ENCODE measurements at regions not wholly inside any gene's neighbourhood (a gene's known extent, or its start where the extent isn't known, plus 50 kb on each side); places are given as distances from the start of the nearest gene placed in this dataset.
"Not testable (repeated sequence)": the region's sequence is repeated elsewhere in the genome, so short reads cannot be mapped to it uniquely, and the experiment has no call there.

DNA sequence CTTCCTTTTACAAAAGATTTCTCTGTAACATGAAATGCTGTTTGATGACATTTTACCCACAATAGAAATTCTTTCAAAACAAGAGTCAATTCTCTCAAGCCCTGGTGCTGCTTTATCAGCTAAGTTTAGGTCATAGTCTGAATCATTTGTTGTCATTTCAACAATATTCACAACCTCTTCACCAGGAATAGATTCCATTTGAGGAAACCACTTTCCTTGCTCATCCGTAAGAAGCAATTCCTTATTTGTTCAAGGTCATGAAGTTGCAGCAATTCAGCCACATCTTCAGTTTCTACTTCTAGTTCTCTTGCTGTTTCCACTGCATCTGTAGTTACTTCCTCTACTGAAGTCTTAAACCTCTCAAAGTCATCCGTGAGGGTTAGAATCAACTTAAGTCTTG is 315.3 kb downstream of the TYW1 start:
- no peaks in the 10 kb centered on the region for H3K4me1 ChIP-seq
- peaks cover 94% of the 10 kb centered on the region for H3K36me3 ChIP-seq
- H3K9me3 ChIP-seq = no peaks in the 10 kb centered on the region
- H3K4me3 ChIP-seq = no peak overlapping the region
- DNase-seq (no peak), ATAC-seq (no peak)
- no peak overlapping the region for H3K27ac ChIP-seq
- intact Hi-C loops (cut with DNase I) = no loop called here
- TF ChIP-seq, protein P1, sequence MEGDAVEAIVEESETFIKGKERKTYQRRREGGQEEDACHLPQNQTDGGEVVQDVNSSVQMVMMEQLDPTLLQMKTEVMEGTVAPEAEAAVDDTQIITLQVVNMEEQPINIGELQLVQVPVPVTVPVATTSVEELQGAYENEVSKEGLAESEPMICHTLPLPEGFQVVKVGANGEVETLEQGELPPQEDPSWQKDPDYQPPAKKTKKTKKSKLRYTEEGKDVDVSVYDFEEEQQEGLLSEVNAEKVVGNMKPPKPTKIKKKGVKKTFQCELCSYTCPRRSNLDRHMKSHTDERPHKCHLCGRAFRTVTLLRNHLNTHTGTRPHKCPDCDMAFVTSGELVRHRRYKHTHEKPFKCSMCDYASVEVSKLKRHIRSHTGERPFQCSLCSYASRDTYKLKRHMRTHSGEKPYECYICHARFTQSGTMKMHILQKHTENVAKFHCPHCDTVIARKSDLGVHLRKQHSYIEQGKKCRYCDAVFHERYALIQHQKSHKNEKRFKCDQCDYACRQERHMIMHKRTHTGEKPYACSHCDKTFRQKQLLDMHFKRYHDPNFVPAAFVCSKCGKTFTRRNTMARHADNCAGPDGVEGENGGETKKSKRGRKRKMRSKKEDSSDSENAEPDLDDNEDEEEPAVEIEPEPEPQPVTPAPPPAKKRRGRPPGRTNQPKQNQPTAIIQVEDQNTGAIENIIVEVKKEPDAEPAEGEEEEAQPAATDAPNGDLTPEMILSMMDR (IDR thresholded peaks at IDR 0.05) = no peak
- no peaks in the 10 kb centered on the region for H3K27me3 ChIP-seq (ENCODE audit: low read depth)

DNA sequence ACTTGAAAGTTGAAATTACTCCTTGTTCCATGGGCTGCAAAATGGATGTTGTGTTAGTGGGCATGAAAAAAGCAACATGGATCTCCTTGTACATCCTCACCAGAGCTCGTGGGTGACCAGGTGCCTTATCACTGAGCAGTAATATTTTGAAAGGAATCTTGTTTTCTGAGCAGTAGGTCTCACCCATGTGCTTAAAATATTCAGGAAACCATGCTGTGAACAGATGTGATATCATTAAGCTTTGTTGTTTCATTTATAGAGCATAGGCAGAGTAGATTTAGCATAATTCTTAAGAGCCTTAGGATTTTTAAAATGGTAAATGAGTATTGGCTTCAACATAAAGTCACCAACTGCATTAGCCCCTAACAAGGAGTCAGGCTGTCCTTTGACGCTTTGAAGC is 316.6 kb downstream of the TYW1 start:
- no peak overlapping the region for H3K4me3 ChIP-seq
- TF ChIP-seq, protein P1 (IDR thresholded peaks at IDR 0.05) = no peak
- H3K4me1 ChIP-seq = no peaks in the 10 kb centered on the region
- H3K27ac ChIP-seq = no peak overlapping the region
- DNase-seq = no peak
- intact Hi-C loops (cut with DNase I) = no loop called here
- peaks cover 94% of the 10 kb centered on the region for H3K36me3 ChIP-seq
- ATAC-seq = no peak
- H3K9me3 ChIP-seq = no peaks in the 10 kb centered on the region
- no peaks in the 10 kb centered on the region for H3K27me3 ChIP-seq (ENCODE audit: low read depth)

DNA sequence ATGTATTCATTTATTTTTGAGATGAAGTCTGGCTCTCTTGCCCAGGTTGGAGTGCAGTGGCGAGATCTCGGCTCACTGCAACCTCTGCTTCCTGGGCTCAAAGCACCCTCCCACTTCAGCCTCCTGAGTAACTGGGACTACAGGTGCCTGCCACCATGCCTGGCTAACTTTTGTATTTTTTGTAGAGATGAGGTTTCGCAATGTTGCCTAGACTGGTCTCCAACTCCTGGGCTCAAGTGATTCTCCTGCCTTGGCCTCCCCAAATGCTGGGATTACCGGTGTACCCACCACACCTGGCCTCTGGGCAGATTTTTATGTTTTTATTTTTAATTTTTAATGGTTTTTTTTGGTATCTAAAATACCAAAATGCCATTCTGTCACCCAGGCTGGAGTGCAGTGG is 320.3 kb downstream of the TYW1 start:
- DNase-seq; ATAC-seq; H3K9me3 ChIP-seq; H3K4me1 ChIP-seq; H3K27ac ChIP-seq; H3K27me3 ChIP-seq (ENCODE audit: low read depth); H3K4me3 ChIP-seq; intact Hi-C loops (cut with DNase I): not testable (repeated sequence)
- H3K36me3 ChIP-seq = peaks cover 82% of the 10 kb centered on the region

DNA sequence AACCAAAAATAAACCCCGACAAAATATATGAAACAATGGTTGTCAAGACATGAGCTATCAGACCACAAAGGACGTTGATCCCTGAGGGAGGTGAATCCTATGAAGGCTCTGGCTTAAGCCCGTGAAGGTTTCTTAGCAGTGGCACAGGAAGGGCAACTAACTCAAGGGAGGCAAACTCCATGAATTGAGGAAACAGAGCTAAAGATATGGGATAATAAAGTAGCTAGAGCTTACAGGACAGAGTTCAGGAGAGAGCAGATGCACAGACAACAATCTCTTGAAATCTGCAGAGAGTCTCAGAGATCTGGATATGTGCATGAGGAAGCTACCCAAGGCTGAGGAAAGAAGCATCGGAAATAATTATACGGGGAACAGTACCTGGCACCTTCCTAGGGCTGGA is 331.6 kb downstream of the TYW1 start:
- intact Hi-C loops (cut with DNase I); ATAC-seq; H3K27me3 ChIP-seq (ENCODE audit: low read depth); H3K9me3 ChIP-seq; H3K36me3 ChIP-seq; H3K27ac ChIP-seq; H3K4me1 ChIP-seq; DNase-seq; H3K4me3 ChIP-seq: not testable (repeated sequence)

DNA sequence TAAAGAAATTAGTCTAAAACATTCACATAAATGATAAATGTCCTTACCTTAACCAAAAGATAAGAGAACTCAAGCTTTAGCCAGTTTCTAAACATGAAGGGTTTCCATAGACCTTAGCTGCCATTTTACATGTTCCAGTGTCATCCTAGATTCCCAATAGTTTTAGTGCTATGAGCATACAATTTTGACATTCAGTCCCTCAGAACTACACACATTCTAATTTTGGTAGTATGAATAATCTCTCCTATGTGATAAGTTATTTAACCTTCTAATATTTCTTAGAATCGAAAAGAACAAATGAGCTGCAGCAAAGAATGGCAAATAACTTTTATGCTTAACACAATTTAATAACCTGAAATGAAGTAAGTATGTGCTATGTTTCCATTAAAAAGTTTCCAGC is 338.5 kb downstream of the TYW1 start:
- intact Hi-C loops (cut with DNase I); H3K36me3 ChIP-seq; DNase-seq; H3K27me3 ChIP-seq (ENCODE audit: low read depth); H3K4me1 ChIP-seq; H3K27ac ChIP-seq; H3K9me3 ChIP-seq; ATAC-seq; H3K4me3 ChIP-seq: not testable (repeated sequence)

DNA sequence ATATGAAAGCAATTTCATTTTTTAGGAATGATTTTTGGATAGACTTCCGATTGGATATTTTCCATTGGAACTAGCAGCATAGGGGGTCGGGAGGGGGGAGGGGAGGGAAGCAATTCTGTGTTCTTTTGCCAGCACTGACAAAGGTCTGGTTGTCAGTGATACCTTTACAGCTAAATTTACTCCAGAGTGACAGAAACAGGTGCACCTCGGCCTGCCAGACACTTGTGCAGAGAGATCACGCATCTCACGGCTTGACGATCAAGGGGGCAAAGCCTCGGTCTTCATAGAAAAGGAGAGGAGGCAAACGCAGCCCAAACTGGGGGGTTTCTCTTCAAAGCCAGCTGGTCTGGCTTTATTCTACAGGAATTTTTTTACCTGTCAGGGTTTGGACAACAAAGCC is 339.0 kb downstream of the TYW1 start:
- H3K27ac ChIP-seq; DNase-seq; H3K4me1 ChIP-seq; intact Hi-C loops (cut with DNase I); H3K27me3 ChIP-seq (ENCODE audit: low read depth); H3K4me3 ChIP-seq; H3K36me3 ChIP-seq; H3K9me3 ChIP-seq; ATAC-seq: not testable (repeated sequence)

DNA sequence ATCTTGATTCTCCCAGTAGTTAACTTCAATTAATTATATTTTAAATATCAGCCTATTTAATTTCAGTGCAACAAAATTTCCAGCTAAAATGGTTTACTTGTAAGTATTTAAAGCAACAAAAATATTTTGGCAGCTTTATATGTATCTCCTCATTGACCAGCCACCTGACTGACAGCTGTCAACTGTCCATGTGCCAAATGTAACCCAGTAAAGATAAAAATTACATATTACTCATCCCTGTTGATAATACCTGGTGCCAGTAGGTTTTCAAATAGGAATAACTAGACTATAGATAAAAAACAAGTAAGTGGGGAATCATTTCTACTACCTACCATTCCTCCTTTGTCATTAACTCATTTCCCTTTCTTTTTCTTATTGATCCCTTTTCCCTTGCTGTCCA is 341.9 kb downstream of the TYW1 start:
- ATAC-seq; DNase-seq; H3K36me3 ChIP-seq; H3K9me3 ChIP-seq; intact Hi-C loops (cut with DNase I); H3K27me3 ChIP-seq (ENCODE audit: low read depth); H3K4me3 ChIP-seq; H3K4me1 ChIP-seq; H3K27ac ChIP-seq: not testable (repeated sequence)

DNA sequence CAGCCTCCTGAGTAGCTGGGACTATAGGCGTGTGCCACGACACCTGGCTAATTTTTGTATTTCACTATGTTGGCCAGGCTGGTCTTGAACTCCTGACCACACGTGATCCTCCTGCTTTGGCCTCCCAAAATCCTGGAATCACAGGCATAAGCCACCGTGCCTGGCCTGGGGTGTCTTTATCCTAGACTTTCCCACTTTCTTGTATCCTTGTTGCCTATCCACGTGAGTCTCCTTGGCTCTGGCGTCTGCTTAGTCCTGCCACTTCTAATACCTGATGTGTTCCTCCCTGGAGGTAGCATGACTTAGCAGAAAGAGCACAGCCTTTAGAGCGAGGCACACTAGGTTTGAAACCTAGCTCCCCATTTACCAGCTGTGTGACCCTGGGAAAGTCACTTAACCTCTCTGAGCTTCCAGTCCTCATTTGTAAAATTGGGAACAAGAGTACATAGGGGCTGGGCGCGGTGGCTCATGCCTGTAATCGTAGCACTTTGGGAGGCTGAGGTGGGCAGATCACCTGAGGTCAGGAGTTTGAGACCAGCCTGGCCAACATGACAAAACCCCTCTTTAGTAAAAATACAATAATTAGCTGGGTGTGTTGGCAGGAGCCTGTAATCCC is 344.6 kb downstream of the TYW1 start:
- TF ChIP-seq, protein P1 (IDR thresholded peaks at IDR 0.05) = no peak
- H3K4me3 ChIP-seq = no peak overlapping the region
- H3K9me3 ChIP-seq = no peaks in the 10 kb centered on the region
- intact Hi-C loops (cut with DNase I) = no loop called here
- DNase-seq (no peak), ATAC-seq (no peak)
- no peak overlapping the region for H3K27ac ChIP-seq
- H3K4me1 ChIP-seq = no peaks in the 10 kb centered on the region
- H3K36me3 ChIP-seq = peaks cover 9% of the 10 kb centered on the region
- no peaks in the 10 kb centered on the region for H3K27me3 ChIP-seq (ENCODE audit: low read depth)

Measured in lower lobe of right lung (tissue), 2 donors.